H4 (cell line): ENCODE measurements at regions not wholly inside any gene's neighbourhood (a gene's known extent, or its start where the extent isn't known, plus 50 kb on each side); places are given as distances from the start of the nearest gene placed in this dataset.

ENCODE experiments used
- DNase-seq: peaks from one replicate; pipeline ENCODE4 v3.0.0-alpha.2; 2015; ENCODE audit warnings: low spot score

DNA sequence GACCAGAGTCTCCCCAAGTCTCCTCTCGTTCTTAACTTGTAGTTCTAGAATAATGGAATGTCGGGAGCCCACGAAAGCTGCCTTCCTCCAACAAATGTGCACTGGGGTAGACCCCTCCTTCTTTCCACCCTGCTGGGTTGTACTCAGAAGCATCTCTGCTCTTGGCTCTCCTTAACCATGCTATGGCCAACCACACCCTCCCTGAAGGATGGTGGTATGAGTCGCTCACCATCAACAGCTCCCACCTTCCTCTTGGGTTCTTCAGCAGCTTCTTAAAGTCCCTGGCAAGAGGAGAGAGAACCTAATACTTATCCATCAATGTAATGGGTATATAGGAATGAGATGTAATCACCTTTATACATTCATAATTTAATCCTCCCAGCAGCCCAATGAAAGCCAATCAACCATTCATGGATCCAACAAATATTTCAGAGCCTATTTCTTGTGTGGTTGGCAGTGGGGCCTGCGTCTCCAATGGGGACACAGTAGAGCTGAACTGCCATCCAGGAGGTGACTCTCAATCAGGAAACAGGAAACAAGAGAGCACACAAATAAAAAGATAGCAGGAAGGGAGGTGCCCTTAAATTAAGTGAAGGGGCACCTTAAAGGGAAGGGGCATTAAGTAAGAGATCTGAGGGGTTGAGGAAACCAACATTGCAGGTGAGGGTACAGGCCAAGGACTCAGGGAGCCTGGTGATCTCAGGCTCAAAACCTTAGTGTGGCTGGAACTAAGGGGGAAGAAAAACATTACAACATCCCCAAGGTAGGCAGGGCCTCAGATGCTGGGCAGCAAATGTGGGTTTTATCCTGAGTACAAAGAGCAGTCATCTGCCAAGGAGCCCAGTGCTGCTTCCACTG is 64.4 kb upstream of the ETS2 start:
- DNase-seq, result no peak

DNA sequence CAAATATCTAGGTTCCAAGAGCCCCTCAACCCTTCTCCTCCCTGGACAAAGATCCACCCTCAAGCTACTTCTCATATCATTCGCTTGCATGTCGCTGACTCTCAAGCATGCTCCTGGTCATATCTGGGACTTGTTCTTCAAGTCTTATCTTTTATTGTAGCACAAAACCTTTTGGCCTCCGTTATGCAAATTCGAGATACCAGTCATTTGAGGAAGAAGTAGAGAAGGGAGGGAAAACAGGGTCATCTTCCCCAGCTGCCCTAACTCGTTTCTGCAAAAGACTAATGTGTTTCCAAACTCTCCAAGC is 63.8 kb upstream of the ETS2 start:
- DNase-seq, result no peak

DNA sequence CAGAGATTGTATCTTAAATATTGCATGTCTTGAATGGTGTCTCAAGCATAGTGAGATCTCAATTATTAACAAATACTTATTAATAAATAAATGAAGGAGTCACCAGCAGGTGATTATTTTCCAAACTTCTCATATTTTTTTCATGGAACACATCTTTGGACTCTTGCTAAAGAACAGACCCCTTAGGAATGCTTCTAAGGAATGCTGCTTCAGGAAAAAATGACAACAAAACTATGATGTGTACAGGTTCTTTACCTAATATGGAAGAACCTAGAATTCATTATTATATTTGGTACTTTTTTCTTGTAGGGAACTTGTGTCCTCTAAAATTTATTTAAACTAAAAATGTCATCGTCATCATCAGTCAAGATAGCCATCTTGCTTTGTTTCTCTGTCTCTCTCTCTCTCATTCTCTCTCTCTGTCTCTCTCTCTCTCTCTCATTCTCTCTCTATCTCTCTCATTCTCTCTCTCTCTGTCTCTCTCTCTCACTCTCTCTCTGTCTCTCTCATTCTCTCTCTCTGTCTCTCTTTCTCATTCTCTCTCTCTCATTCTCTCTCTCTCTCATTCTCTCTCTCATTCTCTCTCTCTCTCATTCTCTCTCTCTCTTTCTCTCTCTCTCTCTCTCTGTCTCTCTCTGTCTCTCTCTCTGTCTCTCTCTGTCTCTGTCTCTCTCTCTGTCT is 63.0 kb upstream of the ETS2 start:
- no peak for DNase-seq

DNA sequence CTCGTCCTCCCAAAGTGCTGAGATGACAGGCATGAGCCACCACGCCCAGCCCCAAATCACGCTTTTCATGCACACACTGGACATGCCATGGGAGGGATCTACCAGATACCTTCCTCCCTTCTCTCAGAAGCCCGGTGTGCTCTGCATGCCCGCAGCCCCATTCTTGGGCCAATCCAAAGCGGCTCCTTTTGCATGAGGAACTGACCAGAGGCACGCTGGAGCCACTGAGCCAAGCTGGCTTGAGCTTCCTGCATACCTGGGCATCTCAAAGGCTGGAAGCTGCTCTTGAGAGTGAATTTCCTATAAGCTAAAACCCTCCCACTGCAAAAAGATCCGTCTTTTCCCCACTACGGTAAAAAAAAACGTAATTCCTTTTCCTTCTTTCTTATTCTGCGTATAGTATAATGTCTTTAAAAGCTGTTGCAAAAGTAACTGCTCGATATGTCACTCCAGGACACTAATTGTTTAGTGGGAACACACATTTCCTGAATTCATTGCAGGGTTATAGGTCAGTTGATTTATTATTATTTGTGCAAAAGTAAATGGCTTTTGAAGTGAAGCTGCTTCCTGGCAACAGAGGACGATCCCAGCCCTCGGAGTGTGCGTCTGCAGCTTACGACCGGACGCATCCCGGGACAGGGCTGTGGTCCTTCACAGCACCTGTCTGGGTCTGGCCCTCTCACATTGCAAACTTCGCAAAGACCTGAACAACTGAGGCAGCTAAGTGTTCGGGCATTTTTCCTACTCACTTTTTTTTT is 61.8 kb upstream of the ETS2 start:
- no peak for DNase-seq

DNA sequence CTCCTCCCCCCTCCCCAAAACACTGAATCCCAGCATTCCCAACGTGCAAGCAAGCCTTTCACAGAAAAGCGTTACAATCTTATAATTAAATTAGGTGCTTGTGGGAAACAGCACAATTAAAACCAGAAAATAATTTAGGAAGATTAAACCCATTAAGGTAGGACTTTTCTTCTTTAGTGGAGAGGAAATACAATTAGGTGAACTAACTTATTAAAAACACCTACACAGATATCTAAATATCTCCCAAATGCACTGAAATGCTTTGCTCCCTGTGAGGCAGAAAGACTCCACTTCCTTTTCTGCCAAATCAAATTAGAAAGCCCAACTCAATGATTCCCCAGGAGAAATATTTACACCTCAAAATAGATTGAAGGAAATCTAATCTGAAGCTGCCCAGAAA is 60.9 kb upstream of the ETS2 start:
- DNase-seq, result no peak

DNA sequence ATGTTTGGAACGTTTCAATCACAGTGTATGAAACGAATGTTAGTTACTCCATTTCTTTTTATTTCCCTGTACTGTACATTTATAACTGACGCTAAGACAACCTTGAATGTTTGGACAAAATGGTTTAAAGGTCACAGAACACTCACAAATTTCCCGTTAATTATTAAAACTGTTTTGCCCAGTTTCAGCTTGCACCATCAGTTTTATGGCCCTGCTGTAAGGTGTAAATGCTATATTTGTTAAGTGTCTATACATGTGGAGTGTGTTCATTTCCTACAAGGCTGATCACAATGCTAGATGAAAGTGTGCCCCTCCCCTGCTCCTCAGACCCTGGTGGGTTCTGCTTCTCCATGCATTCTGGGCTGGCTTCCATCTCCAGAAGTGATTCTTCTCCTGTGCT is 57.9 kb upstream of the ETS2 start:
- DNase-seq, result no peak

DNA sequence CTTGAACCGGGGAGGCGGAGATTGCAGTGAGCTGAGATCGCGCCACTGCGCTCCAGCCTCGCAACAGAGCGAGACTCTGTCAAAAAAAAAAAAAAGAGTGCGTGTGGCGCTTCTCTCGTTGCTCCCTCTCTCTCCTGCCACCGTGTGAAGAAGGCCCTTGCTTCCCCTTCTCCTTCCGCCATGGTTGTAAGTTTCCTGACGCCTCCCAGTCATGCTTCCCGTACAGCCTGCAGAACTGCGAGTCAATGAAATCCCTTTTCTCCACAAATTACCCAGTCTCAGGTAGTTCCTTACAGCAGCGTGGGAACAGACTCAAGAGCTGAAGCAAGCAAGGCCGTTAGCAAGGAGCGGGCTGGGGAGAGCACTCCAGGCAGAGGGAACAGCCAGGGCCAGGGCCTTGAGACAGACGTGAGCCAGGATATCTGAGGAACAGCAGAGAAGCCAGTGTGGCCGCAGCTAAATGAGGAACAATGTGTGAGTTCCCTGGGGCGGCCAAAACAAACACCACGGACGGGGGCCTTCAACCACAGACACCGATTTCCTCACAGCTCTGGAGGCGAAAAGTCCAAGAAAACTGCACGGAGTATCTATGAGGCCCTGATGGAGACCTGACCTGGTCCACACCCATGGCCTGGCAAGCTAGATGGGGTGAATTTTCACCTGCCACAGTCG is 54.2 kb upstream of the ETS2 start:
- no peak for DNase-seq

DNA sequence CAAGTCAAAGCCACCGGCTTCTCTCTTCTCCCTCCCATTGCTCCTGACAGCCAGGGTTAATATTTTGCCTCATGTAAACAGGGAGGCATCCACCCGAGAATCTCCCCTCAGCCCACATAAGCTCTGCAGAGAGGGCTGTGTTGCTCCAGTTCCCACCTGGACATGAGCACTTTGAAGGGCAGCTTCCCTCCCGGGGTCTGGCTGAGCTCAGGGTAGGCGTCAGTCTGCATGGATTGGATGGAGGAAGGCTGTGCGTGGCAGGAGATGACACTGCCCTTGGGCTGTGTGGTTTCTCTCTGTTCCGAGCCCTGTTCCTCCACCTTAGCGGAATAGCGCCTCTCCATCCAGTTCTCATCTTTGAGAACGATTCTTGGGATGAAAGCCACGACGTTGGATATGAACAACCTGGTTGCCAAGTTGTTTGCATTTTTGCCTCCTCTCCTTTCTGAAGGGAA is 53.7 kb upstream of the ETS2 start:
- DNase-seq, result no peak

DNA sequence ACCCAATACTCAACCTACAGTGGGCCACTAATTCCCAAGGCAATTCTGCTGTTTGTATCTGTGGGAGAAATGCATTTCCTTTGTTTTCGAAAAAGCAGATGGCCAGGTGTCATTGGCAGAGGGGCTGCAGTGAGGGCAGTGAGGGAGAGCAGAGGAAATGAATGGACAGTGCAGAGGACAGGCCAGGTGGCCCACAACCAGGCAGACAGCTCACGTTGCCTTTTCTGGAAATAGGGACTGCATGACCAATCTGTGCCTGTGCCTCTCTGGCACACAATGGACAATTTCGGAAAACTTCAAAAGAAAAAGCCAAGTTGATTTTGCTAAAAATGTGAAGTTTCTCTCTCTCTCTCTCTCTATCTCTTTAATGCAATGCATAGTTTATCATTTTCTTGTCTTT is 52.6 kb upstream of the ETS2 start:
- DNase-seq, result no peak

DNA sequence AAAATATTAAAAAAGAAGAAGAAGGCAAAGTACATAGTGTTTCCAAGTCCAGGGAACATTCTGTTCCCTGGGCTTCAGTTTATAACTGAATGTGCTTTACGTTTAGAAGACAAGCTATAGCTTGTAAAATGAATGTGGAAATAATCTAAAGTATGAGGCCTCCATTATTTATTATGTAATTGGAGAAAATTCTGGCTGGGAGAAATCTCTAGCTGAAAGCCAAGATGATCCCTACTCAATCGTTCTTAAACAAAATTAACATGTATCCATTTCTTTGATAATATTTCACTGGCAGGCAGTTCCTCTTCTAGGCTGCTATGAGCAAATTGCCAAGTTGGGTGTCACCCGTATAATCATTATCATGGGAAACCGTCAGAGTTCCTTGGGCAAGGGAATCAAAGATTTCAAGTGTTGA is 52.2 kb upstream of the ETS2 start:
- no peak for DNase-seq
